Lung microvascular endothelial cell (primary cell): ENCODE measurements at regions not wholly inside any gene's neighbourhood (a gene's known extent, or its start where the extent isn't known, plus 50 kb on each side); places are given as distances from the start of the nearest gene placed in this dataset.
"Not testable (repeated sequence)": the region's sequence is repeated elsewhere in the genome, so short reads cannot be mapped to it uniquely, and the experiment has no call there.

Experiments
- DNase-seq, 2 donors: peaks; one replicate each; pipeline versions ENCODE4 v3.0.0 to v3.0.0-alpha.2; 2010; ENCODE audit warnings: low read depth in 2 of 2

GRCh38 chr5:82901281-82901888 lies 175.8 kb downstream of the TMEM167A start:
- DNase-seq = no peak

- no peak for DNase-seq
Measured at GRCh38 chr5:82894716-82895115, 182.5 kb downstream of the TMEM167A start.

- DNase-seq = no peak
Measured at GRCh38 chr5:82889088-82889487, 188.1 kb downstream of the TMEM167A start.

- DNase-seq = no peak
Measured at GRCh38 chr5:82886911-82887310, 190.3 kb downstream of the TMEM167A start.

- no peak for DNase-seq
Measured at GRCh38 chr5:82885627-82886389, 191.4 kb downstream of the TMEM167A start.

GRCh38 chr5:82884821-82885471 lies 192.2 kb downstream of the TMEM167A start:
- no peak for DNase-seq

GRCh38 chr5:82882316-82882715 lies 194.9 kb downstream of the TMEM167A start:
- no peak for DNase-seq

- no peak for DNase-seq
Measured at GRCh38 chr5:82881571-82882174, 195.5 kb downstream of the TMEM167A start.

GRCh38 chr5:82879089-82879488 lies 198.1 kb downstream of the TMEM167A start:
- no peak for DNase-seq

GRCh38 chr5:82873452-82873851 lies 203.7 kb downstream of the TMEM167A start:
- no peak for DNase-seq

GRCh38 chr5:82872321-82873288 lies 204.6 kb downstream of the TMEM167A start:
- not testable (repeated sequence) for DNase-seq

- no peak for DNase-seq
Measured at GRCh38 chr5:82865625-82866024, 211.6 kb downstream of the TMEM167A start.

GRCh38 chr5:82863266-82863665 lies 213.9 kb downstream of the TMEM167A start:
- DNase-seq = no peak

GRCh38 chr5:82862711-82863110 lies 214.5 kb downstream of the TMEM167A start:
- no peak for DNase-seq

GRCh38 chr5:82862261-82862660 lies 214.9 kb downstream of the TMEM167A start:
- DNase-seq = no peak

GRCh38 chr5:82861701-82862100 lies 215.5 kb downstream of the TMEM167A start:
- no peak for DNase-seq

GRCh38 chr5:82859451-82860140 lies 217.6 kb downstream of the TMEM167A start:
- no peak for DNase-seq

- no peak for DNase-seq
Measured at GRCh38 chr5:82858151-82859025, 218.8 kb downstream of the TMEM167A start.

- no peak for DNase-seq
Measured at GRCh38 chr5:82855893-82856550, 221.2 kb downstream of the TMEM167A start.
